ENCODE measurements at regions not wholly inside any gene's neighbourhood (a gene's known extent, or its start where the extent isn't known, plus 50 kb on each side); places are given as distances from the start of the nearest gene placed in this dataset.

DNA sequence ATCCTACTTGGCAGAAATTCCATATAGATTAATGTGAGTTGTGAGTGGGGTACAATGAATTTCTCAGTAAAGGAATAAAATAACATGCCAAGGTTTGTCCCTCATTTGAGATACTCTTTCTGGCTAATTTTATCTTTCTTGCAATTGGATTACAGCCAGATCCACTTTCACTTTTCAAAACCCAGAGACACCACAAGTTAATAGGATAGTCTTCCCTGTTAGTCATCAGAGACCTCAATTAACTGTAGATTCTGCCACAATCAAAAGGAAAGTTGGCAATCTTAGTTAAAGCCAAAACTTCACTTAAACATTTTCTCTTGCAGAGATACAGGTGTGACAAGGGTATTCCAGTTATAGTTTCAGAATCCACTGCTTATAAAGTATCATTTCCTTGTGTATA, 91.4 kb upstream of the PHYHIPL start:
- TF ChIP-seq, protein P1, sequence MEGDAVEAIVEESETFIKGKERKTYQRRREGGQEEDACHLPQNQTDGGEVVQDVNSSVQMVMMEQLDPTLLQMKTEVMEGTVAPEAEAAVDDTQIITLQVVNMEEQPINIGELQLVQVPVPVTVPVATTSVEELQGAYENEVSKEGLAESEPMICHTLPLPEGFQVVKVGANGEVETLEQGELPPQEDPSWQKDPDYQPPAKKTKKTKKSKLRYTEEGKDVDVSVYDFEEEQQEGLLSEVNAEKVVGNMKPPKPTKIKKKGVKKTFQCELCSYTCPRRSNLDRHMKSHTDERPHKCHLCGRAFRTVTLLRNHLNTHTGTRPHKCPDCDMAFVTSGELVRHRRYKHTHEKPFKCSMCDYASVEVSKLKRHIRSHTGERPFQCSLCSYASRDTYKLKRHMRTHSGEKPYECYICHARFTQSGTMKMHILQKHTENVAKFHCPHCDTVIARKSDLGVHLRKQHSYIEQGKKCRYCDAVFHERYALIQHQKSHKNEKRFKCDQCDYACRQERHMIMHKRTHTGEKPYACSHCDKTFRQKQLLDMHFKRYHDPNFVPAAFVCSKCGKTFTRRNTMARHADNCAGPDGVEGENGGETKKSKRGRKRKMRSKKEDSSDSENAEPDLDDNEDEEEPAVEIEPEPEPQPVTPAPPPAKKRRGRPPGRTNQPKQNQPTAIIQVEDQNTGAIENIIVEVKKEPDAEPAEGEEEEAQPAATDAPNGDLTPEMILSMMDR (IDR thresholded peaks at IDR 0.05) = no peak

DNA sequence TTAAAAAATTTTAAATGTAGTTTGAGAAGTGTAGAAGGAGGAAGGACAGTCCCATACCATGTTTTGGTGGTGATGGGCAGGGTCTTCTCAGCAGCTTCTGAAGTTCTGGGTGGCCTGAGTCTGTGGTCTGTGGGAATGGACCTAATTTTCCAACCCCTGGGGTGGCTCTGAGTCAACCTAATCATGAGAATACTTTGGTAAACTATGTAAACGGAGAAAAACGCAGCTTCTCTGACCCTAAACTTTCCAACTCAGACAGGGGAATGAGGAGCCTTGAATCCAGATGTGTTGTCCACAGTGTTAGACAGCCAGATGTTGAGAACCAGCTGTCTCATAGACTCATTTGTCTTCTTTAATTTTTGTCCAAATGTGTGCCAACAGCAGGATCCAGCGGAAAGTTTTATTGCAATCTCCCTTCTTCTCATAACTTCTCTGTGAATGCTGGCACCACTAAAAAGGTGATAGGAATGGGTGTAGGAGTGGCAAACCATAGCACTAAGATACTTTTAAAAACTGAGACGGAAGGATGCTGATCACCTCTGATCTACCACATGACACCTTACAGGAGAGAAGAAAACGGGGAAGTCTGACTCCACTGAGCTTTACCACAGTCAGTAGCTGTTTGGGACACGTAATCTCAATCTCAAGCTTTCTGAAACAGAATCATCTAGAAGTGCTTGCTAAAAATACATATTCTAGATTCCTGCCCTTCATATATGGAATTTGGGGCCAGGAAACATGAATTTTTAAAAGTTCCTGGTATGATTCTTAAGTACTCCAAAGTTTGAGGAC, 90.5 kb upstream of the PHYHIPL start:
- TF ChIP-seq, protein P1 (IDR thresholded peaks at IDR 0.05) = no peak

DNA sequence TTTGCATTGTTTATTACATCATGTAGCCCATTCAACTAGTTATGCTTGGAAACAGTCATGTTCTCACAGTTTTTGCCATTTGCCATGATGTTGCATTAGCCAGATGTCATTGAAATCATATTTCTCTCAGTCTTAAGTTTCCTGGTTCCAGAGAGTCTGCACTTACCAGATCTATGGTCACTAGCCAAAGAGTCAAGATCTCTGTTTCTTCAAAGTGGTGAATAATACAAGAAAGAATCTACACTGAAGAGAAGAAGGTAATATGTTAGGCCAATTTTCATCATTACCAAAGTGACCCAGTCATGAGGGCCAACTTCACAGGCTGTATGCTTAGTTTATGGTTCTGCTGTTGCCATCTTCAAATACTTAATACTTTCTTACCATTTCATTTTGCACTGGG, 89.0 kb upstream of the PHYHIPL start:
- TF ChIP-seq, protein P1 (IDR thresholded peaks at IDR 0.05) = no peak

DNA sequence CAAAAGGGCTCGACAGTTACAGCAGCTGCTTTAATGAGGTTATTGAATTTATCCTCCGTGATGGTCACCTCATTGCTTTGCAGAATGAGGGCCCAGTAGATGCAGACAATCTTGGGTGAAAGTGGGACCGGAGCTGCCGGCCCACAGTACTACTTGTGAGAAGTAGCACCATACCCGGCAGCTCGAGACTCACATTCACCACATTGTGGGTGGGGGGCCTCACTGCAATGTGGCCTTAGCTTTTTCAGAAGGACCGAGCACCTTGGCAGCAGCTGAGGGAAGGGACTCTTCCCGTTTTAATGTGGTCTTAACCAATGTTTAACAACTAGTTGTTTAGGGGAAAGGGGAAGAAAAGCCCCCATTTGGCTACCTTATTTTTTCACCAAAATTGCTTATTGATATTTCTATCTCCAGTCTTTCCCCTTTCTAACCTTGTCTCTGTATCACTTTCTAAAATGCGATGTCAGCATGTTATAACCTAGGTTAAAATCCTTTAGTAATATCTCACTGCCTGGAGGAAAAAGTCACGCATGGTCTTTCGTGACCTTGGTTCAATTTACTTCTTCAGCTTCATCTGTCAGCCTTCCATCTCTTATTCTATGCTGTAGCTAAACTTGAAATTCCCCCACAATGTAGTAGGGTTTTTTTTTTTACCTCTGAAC, 87.4 kb upstream of the PHYHIPL start:
- TF ChIP-seq, protein P1 (IDR thresholded peaks at IDR 0.05) = no peak

DNA sequence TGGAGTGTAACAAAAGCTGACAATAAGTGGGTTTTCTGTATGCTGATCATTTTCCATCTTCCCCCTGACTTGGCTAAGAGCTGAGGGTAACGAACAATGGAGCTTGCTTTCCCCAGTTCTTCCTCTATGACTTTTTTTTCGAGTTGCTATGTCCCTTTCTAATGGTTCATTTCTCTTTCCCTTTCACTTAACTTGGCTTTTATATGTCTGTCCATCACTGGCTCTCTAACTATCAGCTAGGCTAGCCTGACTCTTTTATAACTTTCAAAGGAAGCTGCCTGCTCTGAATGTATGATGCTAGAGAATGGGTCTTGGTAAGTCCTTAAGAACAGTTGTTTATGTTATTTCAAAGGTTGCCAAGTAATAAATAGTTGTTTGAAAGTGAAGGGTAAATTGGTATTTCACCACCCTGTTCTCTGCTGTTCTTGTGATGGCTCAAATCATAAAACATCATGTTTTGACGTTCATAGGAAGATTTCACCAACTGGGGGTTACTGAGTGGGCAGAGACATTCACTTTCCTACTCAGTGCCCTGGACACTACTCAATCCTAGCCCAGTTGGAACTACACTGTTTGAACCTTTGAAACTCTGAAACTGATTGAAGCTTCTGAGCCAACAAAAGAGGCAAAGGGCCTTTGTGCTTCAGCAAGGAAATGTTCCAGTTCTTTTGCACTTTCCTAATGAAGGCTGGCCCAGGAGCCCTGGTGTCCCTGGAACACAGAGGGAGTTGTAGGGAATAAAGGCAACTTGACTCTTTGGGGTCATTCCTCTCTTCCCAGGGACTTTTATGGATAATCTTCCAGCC, 85.4 kb upstream of the PHYHIPL start:
- TF ChIP-seq, protein P1 (IDR thresholded peaks at IDR 0.05) = no peak

DNA sequence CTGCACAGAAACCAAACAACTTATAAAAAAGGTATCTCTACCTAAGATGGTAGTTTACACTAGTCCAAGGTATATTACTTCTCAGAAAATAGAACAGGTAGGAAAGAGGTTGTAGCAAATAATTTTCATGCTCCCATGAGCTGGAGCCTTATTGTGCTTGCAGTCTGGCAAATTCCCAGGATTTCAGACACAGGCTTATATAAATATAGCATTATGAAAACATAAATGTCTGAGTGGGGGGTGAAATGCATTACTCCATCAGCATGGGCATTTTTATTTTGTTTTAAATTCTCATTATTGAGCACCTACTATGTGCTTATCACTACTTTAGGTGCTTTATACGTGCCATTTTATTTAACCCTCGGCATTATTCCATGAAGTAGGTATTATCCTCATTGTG, 83.0 kb upstream of the PHYHIPL start:
- TF ChIP-seq, protein P1 (IDR thresholded peaks at IDR 0.05) = no peak

DNA sequence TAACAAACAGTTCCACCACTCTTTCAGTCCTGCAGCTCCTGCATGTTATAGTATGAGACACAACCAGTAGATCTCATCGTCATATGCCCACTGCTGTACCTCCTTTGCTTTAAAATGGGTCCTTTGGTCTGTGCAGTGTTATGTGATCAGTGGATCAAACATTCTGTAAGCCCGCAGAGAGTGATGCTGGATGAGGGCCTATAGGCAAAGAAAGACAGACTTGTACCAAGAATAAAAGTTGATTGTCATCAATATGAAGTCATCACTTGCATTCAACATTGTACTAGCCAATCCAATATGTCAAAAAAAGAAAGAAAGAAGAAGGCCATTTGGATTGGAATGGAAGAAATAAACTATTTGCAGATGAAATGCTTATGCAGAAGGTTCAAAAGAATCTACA, 79.8 kb upstream of the PHYHIPL start:
- TF ChIP-seq, protein P1 (IDR thresholded peaks at IDR 0.05) = no peak
